B cell (primary cell): ENCODE measurements at regions not wholly inside any gene's neighbourhood (a gene's known extent, or its start where the extent isn't known, plus 50 kb on each side); places are given as distances from the start of the nearest gene placed in this dataset.

Experiments used
- ATAC-seq: fragments of 200-7000 bp; cut with Tn5 transposase; one replicate; pipeline ENCODE4 v1.10.0; 2021; ENCODE audit warnings: low read depth, mild to moderate bottlenecking, moderate number of reproducible peaks, moderate library complexity
- CTCF ChIA-PET: fragments of 350-600 bp; sonication (Branson Sonifier 250); formaldehyde crosslinking; loops from one replicate; lab custom pipeline; 2021; ENCODE audit warnings: antibody characterized with exemption, inconsistent platforms; lab: Charles Lee
- POLR2A ChIA-PET: fragments of 350-600 bp; sonication (Branson Sonifier 250); formaldehyde crosslinking; loops from one replicate; lab custom pipeline; 2021; ENCODE audit warnings: antibody characterized with exemption; lab: Charles Lee
- DNase-seq: peaks from one replicate; pipeline ENCODE4 v3.0.0; 2013
- H2AFZ ChIP-seq: 2 replicates; pipeline ENCODE4 v1.6.1; 2012; ENCODE audit warnings: mild to moderate bottlenecking, low read depth, low read length; ENCODE audit not compliant: insufficient read depth, poor library complexity, severe bottlenecking
- H3K27ac ChIP-seq, 2 donors: 1 replicate in 1 of 2; 2 replicates in 1 of 2; pipeline ENCODE4 v1.5.1; 2012 to 2013; ENCODE audit warnings: low read length in 2 of 2, mild to moderate bottlenecking in 2 of 2, moderate library complexity in 1 of 2
- H3K27me3 ChIP-seq, 4 experiments: fragments of 200-600 bp in 1 of 4; sonication (generic) in 1 of 4; replicated peaks in 1 of 4; 1 replicate in 2 of 4; 2 replicates in 2 of 4; pipeline versions ENCODE4 v1.6.1 to v1.7.0; 2013 to 2016; ENCODE audit warnings: low read length in 3 of 4, mild to moderate bottlenecking in 2 of 4, mixed read lengths in 1 of 4, moderate library complexity in 1 of 4; ENCODE audit not compliant: insufficient read depth in 4 of 4, control insufficient read depth in 3 of 4; ENCODE audit errors: control extremely low read depth in 1 of 4
- H3K36me3 ChIP-seq, 2 experiments: replicated peaks in 1 of 2; 1 replicate in 1 of 2; 2 replicates in 1 of 2; pipeline versions ENCODE4 v1.6.1 to v1.7.1; 2013; ENCODE audit warnings: low read length in 1 of 2; ENCODE audit not compliant: insufficient read depth in 2 of 2, control insufficient read depth in 1 of 2; ENCODE audit errors: control extremely low read depth in 1 of 2, extremely low read depth in 1 of 2
- H3K4me1 ChIP-seq, 2 donors: fragments of 200-600 bp in 1 of 2; sonication (generic) in 1 of 2; 1 replicate in 1 of 2; 2 replicates in 1 of 2; pipeline versions ENCODE4 v1.5.1 to v1.6.1; 2013 to 2017; ENCODE audit warnings: low read length in 2 of 2; ENCODE audit not compliant: control insufficient read depth in 2 of 2, insufficient read depth in 2 of 2
- H3K4me2 ChIP-seq: replicated peaks from 2 replicates; pipeline ENCODE3; 2012; ENCODE audit warnings: mild to moderate bottlenecking, low read depth, low read length; ENCODE audit not compliant: poor library complexity, severe bottlenecking
- H3K4me3 ChIP-seq, 5 experiments: fragments of 200-600 bp in 1 of 5; sonication (generic) in 1 of 5; 1 replicate in 3 of 5; 2 replicates in 2 of 5; pipeline versions ENCODE4 v1.5.1 to v1.7.0; 2011 to 2016; ENCODE audit warnings: low read length in 4 of 5, mild to moderate bottlenecking in 4 of 5, low read depth in 2 of 5, control low read depth in 1 of 5, moderate library complexity in 1 of 5; ENCODE audit not compliant: insufficient read depth in 1 of 5; ENCODE audit errors: control extremely low read depth in 1 of 5, extremely low read depth in 1 of 5
- H3K79me2 ChIP-seq: fragments of 200-600 bp; sonication (generic); one replicate; pipeline ENCODE4 v1.6.0; 2016; ENCODE audit warnings: low read length; ENCODE audit not compliant: control insufficient read depth, insufficient read depth
- H3K9ac ChIP-seq: fragments of 200-600 bp; sonication (generic); 2 replicates; pipeline ENCODE4 v1.6.1; 2017; ENCODE audit warnings: mild to moderate bottlenecking, low read length, moderate library complexity
- H3K9me3 ChIP-seq, 3 donors: one replicate each; pipeline versions ENCODE4 v1.6.1 to v1.7.1; 2013; ENCODE audit warnings: low read length in 2 of 3; ENCODE audit not compliant: control insufficient read depth in 2 of 3, insufficient read depth in 1 of 3; ENCODE audit errors: control extremely low read depth in 1 of 3
- H4K20me1 ChIP-seq: 2 replicates; pipeline ENCODE4 v1.6.0; 2012; ENCODE audit warnings: mild to moderate bottlenecking, low read length; ENCODE audit not compliant: insufficient read depth, control insufficient read depth, poor library complexity, severe bottlenecking
- H3K27ac Mint-ChIP-seq: one replicate; pipeline ENCODE4 v1.8.0; 2021; ENCODE audit warnings: mixed read lengths
- H3K27me3 Mint-ChIP-seq: one replicate; pipeline ENCODE4 v1.8.0; 2021; ENCODE audit warnings: mixed read lengths
- H3K4me1 Mint-ChIP-seq: one replicate; pipeline ENCODE4 v1.8.0; 2021; ENCODE audit warnings: mixed read lengths
- H3K4me3 Mint-ChIP-seq: one replicate; pipeline ENCODE4 v1.8.0; 2021; ENCODE audit warnings: mixed read lengths
- H3K9me3 Mint-ChIP-seq: one replicate; pipeline ENCODE4 v1.8.0; 2022; ENCODE audit warnings: mixed read lengths; ENCODE audit not compliant: insufficient read depth
- CTCF ChIP-seq: fragments of 200-600 bp; IDR thresholded peaks from one replicate; pipeline ENCODE4 v1.8.0; 2022; ENCODE audit warnings: antibody characterized with exemption, mild to moderate bottlenecking
- EZH2 ChIP-seq: IDR thresholded peaks from 2 replicates; pipeline ENCODE4 v1.6.1; 2012; ENCODE audit warnings: borderline replicate concordance, low read depth, mild to moderate bottlenecking, moderate library complexity, low read length; ENCODE audit not compliant: insufficient read depth, poor library complexity, severe bottlenecking
- WGBS: methylation state at CpG from one replicate; pipeline ENCODE4 v1.1.5; 2013; ENCODE audit warnings: missing lambda C conversion rate; ENCODE audit not compliant: insufficient coverage; 5-methylcytosine and 5-hydroxymethylcytosine counted together
- intact Hi-C: fragments of 100-400 bp; cut with micrococcal nuclease; formaldehyde crosslinking; loops from one replicate; pipeline ENCODE4 v1.10.0; 2022

GRCh38 chr21:14688936-14689335 lies 142.8 kb upstream of the SAMSN1 start:
- Mint-ChIP-seq H3K4me1 (peaks cover 48% of the 10 kb centered on the region), H3K4me3 (no peak overlapping the region), H3K9me3 (no peaks in the 10 kb centered on the region), H3K27me3 (no peaks in the 10 kb centered on the region), H3K27ac (peak overlapping the region; percentile 88)
- no peak for TF ChIP-seq CTCF
- no peak for TF ChIP-seq EZH2
- H3K79me2 ChIP-seq = no peaks in the 10 kb centered on the region
- no peak overlapping the region for H3K4me3 ChIP-seq
- no peaks in the 10 kb centered on the region for H3K9me3 ChIP-seq
- no peak overlapping the region for H2AFZ ChIP-seq
- H3K9ac ChIP-seq = no peak overlapping the region
- H4K20me1 ChIP-seq = no peaks in the 10 kb centered on the region
- H3K36me3 ChIP-seq = no peaks in the 10 kb centered on the region
- intact Hi-C loops = loop anchor here (2.0 to 5.0 kb wide), 4 partner anchors 14 to 307 kb away; partner anchors contain the start of genes HSPA13 and SAMSN1
- H3K27ac ChIP-seq = peak overlapping the region in 1 of 2 donors; percentile 80
- DNase-seq (no peak), ATAC-seq (no peak)
- POLR2A ChIA-PET = no interaction called here
- H3K27me3 ChIP-seq = no peaks in the 10 kb centered on the region
- H3K4me1 ChIP-seq = peaks cover 47% of the 10 kb centered on the region in 2 donors
- 100% methylated on average over 1 of the region's 3 CpGs for WGBS
- CTCF ChIA-PET = no interaction called here
- no peak overlapping the region for H3K4me2 ChIP-seq

- no peak overlapping the region for H3K9ac ChIP-seq
- peak overlapping the region; percentile 64 to 80 for H3K27ac ChIP-seq
- no peak for ATAC-seq
- H3K27me3 ChIP-seq = no peaks in the 10 kb centered on the region
- Mint-ChIP-seq H3K27me3 (no peaks in the 10 kb centered on the region), H3K4me3 (no peak overlapping the region), H3K9me3 (no peaks in the 10 kb centered on the region), H3K4me1 (peaks cover 54% of the 10 kb centered on the region), H3K27ac (peak overlapping the region; percentile 88)
- no peak overlapping the region for H2AFZ ChIP-seq
- no peak for DNase-seq
- TF ChIP-seq EZH2 (no peak), CTCF (no peak)
- H3K36me3 ChIP-seq = no peaks in the 10 kb centered on the region
- WGBS = no CpG with 5 or more reads among the region's 3 CpGs
- H3K9me3 ChIP-seq = no peaks in the 10 kb centered on the region
- intact Hi-C loops = loop anchor here (2.0 to 5.0 kb wide), 4 partner anchors 14 to 306 kb away; partner anchors contain the start of genes HSPA13 and SAMSN1
- H3K4me3 ChIP-seq = no peak overlapping the region
- H3K4me2 ChIP-seq = peak overlapping the region; percentile 60
- POLR2A ChIA-PET = interaction anchor here (0.6 to 1.2 kb wide), 2 partner anchors 12 to 98 kb away, joined by 3 to 4 read pairs; no protein-coding TSS in a partner anchor
- no peaks in the 10 kb centered on the region for H4K20me1 ChIP-seq
- CTCF ChIA-PET = interaction anchor here (1.0 to 2.8 kb wide), 6 partner anchors 13 to 156 kb away, joined by 3 to 21 read pairs (median 6); no protein-coding TSS in a partner anchor
- H3K4me1 ChIP-seq = peaks cover 52% of the 10 kb centered on the region in 2 donors
- no peaks in the 10 kb centered on the region for H3K79me2 ChIP-seq
Measured at GRCh38 chr21:14688412-14688811, 142.3 kb upstream of the SAMSN1 start.
